Nephron progenitor cell (in vitro differentiated cells): ENCODE measurements at regions not wholly inside any gene's neighbourhood (a gene's known extent, or its start where the extent isn't known, plus 50 kb on each side); places are given as distances from the start of the nearest gene placed in this dataset.

Source experiments
- DNase-seq: peaks from one replicate; pipeline ENCODE4 v3.0.0; 2021
- H3K27ac Mint-ChIP-seq: 2 replicates; pipeline ENCODE4 v1.8.0; 2021; ENCODE audit warnings: mild to moderate bottlenecking, moderate library complexity, mixed read lengths
- H3K27me3 Mint-ChIP-seq: 2 replicates; pipeline ENCODE4 v1.8.0; 2021; ENCODE audit warnings: mild to moderate bottlenecking, low read depth, mixed read lengths; ENCODE audit not compliant: poor library complexity
- H3K36me3 Mint-ChIP-seq: 2 replicates; pipeline ENCODE4 v1.8.0; 2021; ENCODE audit warnings: low read depth, mixed read lengths
- H3K4me1 Mint-ChIP-seq: 2 replicates; pipeline ENCODE4 v1.8.0; 2021; ENCODE audit warnings: mixed read lengths
- H3K4me3 Mint-ChIP-seq: 2 replicates; pipeline ENCODE4 v1.8.0; 2021; ENCODE audit warnings: mild to moderate bottlenecking, moderate library complexity, mixed read lengths
- H3K9me3 Mint-ChIP-seq: 2 replicates; pipeline ENCODE4 v1.8.0; 2021; ENCODE audit warnings: mild to moderate bottlenecking, moderate library complexity, mixed read lengths
- CTCF ChIP-seq: fragments of 200-600 bp; sonication (generic); IDR thresholded peaks from 2 replicates; pipeline ENCODE4 v1.5.0; 2021; ENCODE audit warnings: antibody characterized with exemption

DNA sequence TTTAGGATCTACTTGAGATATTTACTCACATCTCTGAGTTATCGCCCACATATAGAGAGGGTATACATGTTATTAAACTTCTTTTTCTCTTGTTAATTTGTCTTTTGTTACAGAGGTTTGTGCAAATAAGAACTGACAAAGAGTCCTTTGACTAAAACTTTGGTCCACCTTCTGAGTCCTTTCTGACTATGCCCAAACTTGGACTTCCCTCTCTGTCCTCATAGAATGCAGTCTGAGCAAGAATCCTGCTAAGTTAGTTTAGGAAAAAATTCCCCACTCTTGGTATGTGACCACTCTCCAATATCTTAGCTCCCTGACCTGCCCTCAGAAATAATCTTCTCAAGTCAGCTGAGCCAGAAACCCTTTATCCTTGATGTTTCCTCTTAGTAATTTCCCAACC is 257.5 kb upstream of the REG3G start:
- Mint-ChIP-seq H3K27ac (peak overlapping the region; percentile 36), H3K4me1 (peaks cover 16% of the 10 kb centered on the region), H3K36me3 (peaks cover 6% of the 10 kb centered on the region), H3K4me3 (no peak overlapping the region), H3K27me3 (peaks cover 2% of the 10 kb centered on the region), H3K9me3 (peaks cover 16% of the 10 kb centered on the region)
- TF ChIP-seq CTCF = no peak
- DNase-seq = no peak

- DNase-seq = no peak
- H3K4me3 Mint-ChIP-seq = no peak overlapping the region
- TF ChIP-seq CTCF = no peak
- H3K9me3 Mint-ChIP-seq = peaks cover 25% of the 10 kb centered on the region
- H3K27ac Mint-ChIP-seq = no peak overlapping the region
- H3K36me3 Mint-ChIP-seq = no peaks in the 10 kb centered on the region
- peaks cover 5% of the 10 kb centered on the region for H3K27me3 Mint-ChIP-seq
- peaks cover 7% of the 10 kb centered on the region for H3K4me1 Mint-ChIP-seq
Measured at GRCh38 chr2:78775291-78775690, 250.2 kb upstream of the REG3G start.

GRCh38 chr2:78778756-78779510 is 246.6 kb upstream of the REG3G start:
- no peak for TF ChIP-seq CTCF
- no peak overlapping the region for H3K4me3 Mint-ChIP-seq
- no peaks in the 10 kb centered on the region for H3K36me3 Mint-ChIP-seq
- peaks cover 17% of the 10 kb centered on the region for H3K4me1 Mint-ChIP-seq
- no peak overlapping the region for H3K27ac Mint-ChIP-seq
- H3K27me3 Mint-ChIP-seq = peaks cover 5% of the 10 kb centered on the region
- peaks cover 22% of the 10 kb centered on the region for H3K9me3 Mint-ChIP-seq
- DNase-seq = no peak

GRCh38 chr2:78779761-78780160 is 245.7 kb upstream of the REG3G start:
- H3K27me3 Mint-ChIP-seq = peaks cover 5% of the 10 kb centered on the region
- H3K4me3 Mint-ChIP-seq = no peak overlapping the region
- peaks cover 17% of the 10 kb centered on the region for H3K4me1 Mint-ChIP-seq
- no peaks in the 10 kb centered on the region for H3K36me3 Mint-ChIP-seq
- no peak for DNase-seq
- H3K27ac Mint-ChIP-seq = peak overlapping the region; percentile 37
- H3K9me3 Mint-ChIP-seq = peaks cover 22% of the 10 kb centered on the region
- TF ChIP-seq CTCF = no peak

GRCh38 chr2:78780256-78780655 is 245.2 kb upstream of the REG3G start:
- no peak for TF ChIP-seq CTCF
- H3K4me1 Mint-ChIP-seq = peaks cover 17% of the 10 kb centered on the region

More at GRCh38 chr2:78780256-78780655, 245.2 kb upstream of the REG3G start:
- Mint-ChIP-seq H3K36me3 (no peaks in the 10 kb centered on the region), H3K4me3 (no peak overlapping the region), H3K27me3 (peaks cover 5% of the 10 kb centered on the region), H3K27ac (peak overlapping the region; percentile 37), H3K9me3 (peaks cover 22% of the 10 kb centered on the region)
- DNase-seq = no peak
